Dermis blood vessel endothelial cell (primary cell): ENCODE measurements at regions not wholly inside any gene's neighbourhood (a gene's known extent, or its start where the extent isn't known, plus 50 kb on each side); places are given as distances from the start of the nearest gene placed in this dataset.
A peak's percentile ranks its signal among the peaks of the same experiment; 100 is the strongest.

ENCODE experiments used
- DNase-seq: peaks from one replicate; pipeline ENCODE4 v3.0.0; 2010

- no peak for DNase-seq
Observed at GRCh38 chr10:61138708-61139591, 195.0 kb upstream of the RHOBTB1 start.

GRCh38 chr10:61136139-61136538 lies 192.2 kb upstream of the RHOBTB1 start:
- DNase-seq: peak; percentile 59

DNA sequence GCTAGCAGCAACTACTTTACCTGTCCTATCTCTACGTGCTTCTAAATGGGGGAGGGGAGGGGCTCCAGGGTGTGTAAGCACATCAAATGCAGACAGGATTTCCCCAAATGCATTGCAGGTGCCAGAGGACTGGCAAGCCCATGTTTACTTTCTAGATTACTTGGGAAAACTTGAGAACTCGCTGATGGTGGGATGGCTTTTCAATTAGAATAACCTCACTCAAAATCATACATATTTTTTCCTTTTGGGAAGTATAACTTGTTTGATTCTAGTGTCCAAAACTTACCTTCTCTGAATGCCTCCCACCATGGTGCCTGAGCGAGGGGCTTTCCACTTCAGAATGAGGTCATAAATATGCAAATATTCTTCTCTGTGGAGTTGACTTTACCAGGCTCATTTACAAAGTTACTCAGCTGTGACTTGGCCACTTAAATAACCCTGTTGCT lies 191.3 kb upstream of the RHOBTB1 start:
- DNase-seq: no peak

DNA sequence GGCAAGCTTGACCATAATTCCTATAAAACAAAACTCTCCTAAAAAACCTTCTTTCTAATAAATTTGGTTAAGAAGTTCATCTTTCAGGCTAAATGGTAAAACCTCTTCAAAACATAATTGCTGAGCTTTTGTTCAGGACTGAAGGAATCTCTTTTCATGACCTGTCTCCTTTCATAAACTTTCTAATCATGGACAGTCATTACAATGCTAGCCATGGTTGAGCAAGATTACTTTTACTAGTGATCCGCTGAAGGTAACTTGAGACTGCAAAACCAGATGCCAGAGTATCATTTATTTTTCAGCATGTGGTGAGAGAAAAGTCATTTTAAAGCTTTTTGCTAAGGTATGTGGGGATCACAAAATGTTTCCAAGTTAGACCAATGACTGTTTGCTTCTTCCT lies 186.4 kb upstream of the RHOBTB1 start:
- DNase-seq: no peak

GRCh38 chr10:61128196-61128595 lies 184.2 kb upstream of the RHOBTB1 start:
- no peak for DNase-seq

GRCh38 chr10:61125560-61126170 lies 181.7 kb upstream of the RHOBTB1 start:
- no peak for DNase-seq

DNA sequence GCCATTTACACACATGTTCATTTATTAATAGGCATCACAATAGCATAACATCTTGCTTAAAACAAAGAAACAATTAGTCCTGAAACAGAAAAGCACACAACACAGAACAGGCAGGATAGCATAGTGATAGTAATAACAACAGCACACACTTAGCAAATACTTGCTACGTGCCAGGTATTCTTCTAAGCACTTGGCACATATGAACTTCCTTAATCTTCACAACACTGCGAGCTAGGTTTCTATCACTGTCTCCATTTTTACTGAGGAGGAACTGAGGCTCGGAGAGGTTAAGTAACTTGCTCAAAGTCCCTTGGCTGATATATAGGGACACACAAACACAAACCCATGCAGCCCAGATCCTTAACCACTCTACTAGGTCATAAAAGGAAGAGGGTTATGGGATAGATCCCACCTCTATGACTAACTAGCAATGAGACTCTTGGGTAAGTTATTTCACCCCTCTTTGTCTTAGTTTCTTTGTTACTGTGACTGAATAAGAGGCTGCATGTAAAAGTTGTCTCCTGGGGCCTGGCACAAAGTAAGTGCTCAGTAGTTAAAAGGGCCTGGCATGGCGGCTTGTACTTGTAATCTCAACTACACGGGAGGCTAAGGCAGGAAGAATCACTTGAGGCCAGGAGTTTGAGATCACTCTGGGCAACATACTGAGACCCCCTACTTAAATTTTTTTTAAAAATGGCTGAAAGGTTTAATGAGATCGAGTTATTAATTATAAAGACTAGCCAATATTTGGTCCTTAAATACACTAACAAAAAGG lies 181.0 kb upstream of the RHOBTB1 start:
- DNase-seq: no peak

DNA sequence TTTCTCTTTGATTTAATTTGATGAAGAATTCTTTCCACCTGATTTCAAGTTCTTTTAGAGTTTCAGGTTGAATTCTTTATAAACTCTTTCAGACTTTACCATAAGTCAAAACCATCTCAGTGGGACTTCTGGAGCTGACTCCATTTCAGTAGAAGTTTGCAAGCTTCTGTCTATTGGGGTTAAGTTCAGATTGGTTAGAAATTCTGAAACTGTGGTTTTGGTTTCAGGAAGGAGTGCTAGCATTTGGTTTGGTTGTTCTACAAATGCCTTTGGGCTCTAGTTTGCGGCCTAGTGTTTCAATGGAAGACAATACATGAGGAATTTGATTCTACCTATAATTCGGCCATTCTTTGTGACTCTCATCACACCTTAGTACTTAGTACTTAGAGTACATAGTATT lies 176.8 kb upstream of the RHOBTB1 start:
- DNase-seq: no peak

DNA sequence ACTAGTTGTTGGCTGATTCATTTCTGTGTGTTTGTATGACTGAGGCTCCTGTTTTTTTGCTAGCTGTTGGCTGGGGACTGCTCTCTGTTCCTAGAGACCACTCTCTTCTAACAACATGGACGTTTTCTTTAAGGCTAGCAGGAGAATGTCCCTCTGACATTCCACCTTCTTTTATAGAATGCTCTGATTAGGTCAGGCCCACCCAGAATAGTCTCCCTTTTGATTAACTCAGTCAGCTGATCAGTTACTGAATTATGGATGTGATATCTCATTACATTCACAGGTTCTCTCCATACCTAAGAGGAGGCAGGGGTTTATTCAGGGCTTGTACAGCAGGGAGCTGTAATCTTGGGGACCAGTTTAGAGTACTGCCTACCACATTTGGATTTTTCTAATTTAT lies 175.6 kb upstream of the RHOBTB1 start:
- no peak for DNase-seq

GRCh38 chr10:61115897-61116296 lies 171.9 kb upstream of the RHOBTB1 start:
- DNase-seq: no peak

- DNase-seq: no peak
Observed at GRCh38 chr10:61112771-61113170, 168.8 kb upstream of the RHOBTB1 start.

DNA sequence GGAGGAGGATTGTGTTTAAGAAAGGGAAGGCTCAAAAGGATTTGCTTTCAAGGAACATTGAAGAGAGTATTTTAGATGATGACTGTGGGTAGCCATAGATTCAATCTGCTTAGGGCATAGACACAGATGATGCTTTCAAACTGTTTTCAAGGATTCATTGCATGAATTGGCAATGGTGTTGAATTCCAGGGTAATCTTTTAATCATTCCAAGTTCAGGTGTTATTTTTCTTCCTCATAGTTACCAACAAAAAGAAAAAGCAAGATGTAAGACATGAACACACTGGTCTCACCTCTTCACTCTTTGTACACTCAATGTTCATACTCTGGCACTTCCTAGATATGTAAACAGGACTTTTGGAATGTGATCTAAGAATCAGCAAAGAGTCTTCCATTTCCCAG lies 167.0 kb upstream of the RHOBTB1 start:
- no peak for DNase-seq

GRCh38 chr10:61110188-61110844 lies 166.3 kb upstream of the RHOBTB1 start:
- DNase-seq: no peak

DNA sequence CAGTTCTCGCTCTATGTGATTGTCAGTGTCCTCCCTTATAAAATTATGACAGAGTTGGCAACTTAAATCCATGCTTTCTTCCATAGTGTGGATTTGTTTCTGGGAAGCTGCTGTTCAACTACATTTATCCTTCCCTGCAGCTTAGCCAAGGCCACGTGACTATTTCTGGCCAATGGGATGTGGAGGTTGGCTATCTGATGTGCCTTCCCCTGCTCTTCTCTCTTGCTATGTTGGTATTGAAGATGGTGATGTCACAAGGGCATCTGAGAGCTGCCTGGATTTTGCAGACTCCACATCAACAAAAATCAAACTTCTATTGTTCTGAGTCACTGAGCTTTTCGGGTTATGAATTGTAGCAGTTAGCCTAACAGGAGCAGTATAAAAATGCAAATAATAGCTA lies 164.9 kb upstream of the RHOBTB1 start:
- no peak for DNase-seq

- no peak for DNase-seq
Observed at GRCh38 chr10:61100887-61101286, 156.9 kb upstream of the RHOBTB1 start.

DNA sequence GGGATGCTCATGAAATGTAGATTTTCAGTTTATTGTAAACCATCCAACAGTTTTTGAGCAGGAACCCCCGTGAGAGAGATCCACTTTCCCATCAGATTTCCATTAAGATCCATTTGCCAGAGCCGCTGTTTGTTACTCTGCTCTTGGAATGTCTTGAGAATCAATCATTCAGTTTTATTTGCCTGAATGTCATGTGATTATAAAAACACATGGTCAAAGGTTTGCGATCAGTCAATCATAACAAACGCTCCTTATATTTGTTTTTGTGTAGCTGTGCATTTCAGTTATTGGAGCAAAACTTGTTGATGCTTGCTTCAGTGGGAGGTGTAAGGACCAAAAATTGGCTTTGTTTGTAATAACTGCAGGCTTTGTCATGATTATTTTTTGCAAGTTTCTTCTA lies 155.8 kb upstream of the RHOBTB1 start:
- DNase-seq: no peak

DNA sequence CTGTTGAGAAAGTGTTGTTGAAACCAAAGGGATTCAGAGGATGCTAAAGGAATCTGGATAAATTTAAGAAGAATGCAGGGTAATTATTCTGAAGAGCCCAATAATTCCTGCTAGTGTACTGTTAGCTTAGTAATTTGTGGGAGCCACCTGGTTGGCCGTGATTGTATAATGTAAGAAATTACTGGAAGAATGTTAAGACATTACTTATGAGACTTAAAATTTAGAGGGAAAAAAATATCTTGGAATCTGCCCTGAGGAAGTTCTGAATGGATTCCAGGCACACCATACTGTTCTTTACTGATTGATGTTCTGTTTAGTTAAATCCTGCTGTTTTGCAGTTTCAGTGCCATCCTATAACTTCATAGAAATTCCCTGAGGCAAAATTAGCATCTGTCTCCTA lies 155.0 kb upstream of the RHOBTB1 start:
- no peak for DNase-seq

- DNase-seq: no peak
Observed at GRCh38 chr10:61097026-61097425, 153.0 kb upstream of the RHOBTB1 start.

DNA sequence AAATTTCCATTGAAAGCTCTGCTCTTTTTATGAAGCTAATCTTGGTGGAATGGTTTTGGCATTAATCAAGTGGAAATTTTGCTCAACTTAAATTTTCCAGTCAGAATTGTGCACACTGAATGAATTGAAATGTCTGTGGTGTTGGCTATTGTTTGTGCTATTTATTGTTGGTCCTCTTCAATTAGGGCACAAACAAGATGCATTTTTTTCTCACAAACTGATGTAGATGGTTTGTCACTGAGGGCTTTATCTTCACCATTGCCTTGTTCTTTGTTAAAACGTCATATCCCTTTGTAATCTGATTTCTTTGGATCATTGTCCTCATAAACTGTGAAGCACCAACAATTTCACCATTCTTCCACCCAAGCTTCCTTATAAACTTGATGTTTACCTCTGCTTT lies 152.1 kb upstream of the RHOBTB1 start:
- DNase-seq: no peak

DNA sequence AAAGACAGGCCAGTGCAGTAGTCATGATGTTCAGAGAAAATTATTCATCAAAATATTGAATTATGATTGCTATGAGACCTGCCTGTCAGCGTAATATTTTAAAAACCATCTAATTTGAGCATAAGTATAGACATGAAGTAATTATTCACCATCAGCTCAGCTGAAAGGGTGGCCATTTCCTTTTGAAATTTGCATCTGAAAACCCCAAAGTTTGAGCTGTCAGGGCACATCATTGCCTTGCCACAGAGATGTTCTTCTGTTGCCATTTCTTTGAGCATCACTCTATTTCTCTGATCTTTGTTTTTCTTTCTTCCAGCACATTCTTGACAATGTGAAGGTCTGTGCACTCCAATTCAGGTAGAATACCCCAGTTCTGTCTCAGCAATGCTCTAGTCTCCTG lies 147.5 kb upstream of the RHOBTB1 start:
- DNase-seq: no peak

DNA sequence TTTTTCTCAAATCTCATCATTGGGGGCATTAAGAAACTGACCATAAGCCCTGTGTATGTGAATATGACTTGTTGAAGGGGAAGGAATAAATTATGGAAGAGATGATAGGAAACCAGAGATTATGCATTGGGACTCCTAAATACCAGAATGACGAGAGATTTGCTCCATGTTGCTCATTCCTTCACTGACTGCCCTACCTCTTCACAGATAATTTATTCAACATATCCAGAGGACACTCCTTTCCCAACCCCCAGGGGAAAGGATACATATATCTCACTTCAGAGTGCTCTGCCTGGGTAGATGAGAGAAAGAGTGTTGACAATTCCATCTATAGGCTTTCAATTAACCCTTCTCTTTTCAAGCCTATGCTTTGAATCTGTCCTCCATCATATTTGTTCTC lies 145.3 kb upstream of the RHOBTB1 start:
- DNase-seq: no peak

DNA sequence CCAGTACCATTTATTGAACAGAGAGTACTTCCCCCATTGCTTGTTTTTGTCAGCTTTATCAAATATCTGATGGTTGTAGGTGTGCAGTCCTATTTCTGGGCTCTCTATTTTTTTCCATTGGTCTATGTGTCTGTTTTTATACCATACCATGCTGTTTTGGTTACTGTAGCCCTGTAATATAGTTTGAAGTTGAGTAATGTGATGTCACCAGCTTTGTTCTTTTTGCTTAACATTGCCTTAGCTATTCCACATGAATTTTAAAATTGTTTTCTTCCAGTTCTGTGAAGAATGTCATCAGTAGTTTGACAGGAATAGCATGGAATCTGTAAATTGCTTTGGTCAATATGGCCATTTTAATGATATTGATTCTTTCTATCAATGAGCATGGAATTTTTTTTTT lies 140.5 kb upstream of the RHOBTB1 start:
- DNase-seq: no peak

GRCh38 chr10:61081301-61081700 lies 137.3 kb upstream of the RHOBTB1 start:
- no peak for DNase-seq
